ENCODE measurements at regions not wholly inside any gene's neighbourhood (a gene's known extent, or its start where the extent isn't known, plus 50 kb on each side); places are given as distances from the start of the nearest gene placed in this dataset.

- TF ChIP-seq CTCF (IDR thresholded peaks at IDR 0.05) (no peak), EZH2 (IDR thresholded peaks at IDR 0.05; ENCODE audit: borderline replicate concordance, insufficient read depth, low read depth, low read length, poor library complexity, severe bottlenecking) (no peak)
Measured at GRCh38 chr13:54415753-54416366, 1387.2 kb downstream of the OLFM4 start.

Data from B cell (primary cell).